LNCaP clone FGC (cell line): ENCODE measurements at regions not wholly inside any gene's neighbourhood (a gene's known extent, or its start where the extent isn't known, plus 50 kb on each side); places are given as distances from the start of the nearest gene placed in this dataset.

Source experiments
- DNase-seq: peaks from one replicate; pipeline ENCODE4 v3.0.0-alpha.2; 2011; ENCODE audit warnings: low read depth
- H3K4me3 ChIP-seq: 2 replicates; pipeline ENCODE4 v1.5.1; 2011; ENCODE audit warnings: mild to moderate bottlenecking, low read depth, low read length, control low read depth
- CTCF ChIP-seq: IDR thresholded peaks from 2 replicates; pipeline ENCODE4 v1.5.1; 2012; ENCODE audit warnings: mild to moderate bottlenecking; ENCODE audit not compliant: control insufficient read depth, insufficient read depth; ENCODE audit errors: extremely low read depth

GRCh38 chr7:22945584-22945983 lies 68.3 kb downstream of the HYCC1 start:
- H3K4me3 ChIP-seq: no peak overlapping the region
- DNase-seq: no peak
- TF ChIP-seq CTCF: no peak

GRCh38 chr7:22944510-22944909 lies 69.4 kb downstream of the HYCC1 start:
- DNase-seq: no peak
- H3K4me3 ChIP-seq: no peak overlapping the region
- TF ChIP-seq CTCF: no peak

GRCh38 chr7:22944022-22944421 lies 69.9 kb downstream of the HYCC1 start:
- no peak for TF ChIP-seq CTCF
- no peak for DNase-seq

GRCh38 chr7:22942191-22942590 lies 71.7 kb downstream of the HYCC1 start:
- no peak for DNase-seq
- no peak overlapping the region for H3K4me3 ChIP-seq
- no peak for TF ChIP-seq CTCF

More at GRCh38 chr7:22944022-22944421, 69.9 kb downstream of the HYCC1 start:
- no peak overlapping the region for H3K4me3 ChIP-seq

GRCh38 chr7:22939842-22940241 lies 74.1 kb downstream of the HYCC1 start:
- DNase-seq: no peak
- H3K4me3 ChIP-seq: no peak overlapping the region
- no peak for TF ChIP-seq CTCF

GRCh38 chr7:22937946-22938345 lies 76.0 kb downstream of the HYCC1 start:
- TF ChIP-seq CTCF: no peak
- peak; percentile 70 for DNase-seq
- no peak overlapping the region for H3K4me3 ChIP-seq

- no peak for TF ChIP-seq CTCF
- no peak overlapping the region for H3K4me3 ChIP-seq
- DNase-seq: no peak
Measured at GRCh38 chr7:22936246-22936645, 77.7 kb downstream of the HYCC1 start.
